Coronary artery (tissue), 2 donors: ENCODE measurements at regions not wholly inside any gene's neighbourhood (a gene's known extent, or its start where the extent isn't known, plus 50 kb on each side); places are given as distances from the start of the nearest gene placed in this dataset.
"Not testable (repeated sequence)": the region's sequence is repeated elsewhere in the genome, so short reads cannot be mapped to it uniquely, and the experiment has no call there.

ENCODE experiments used
- DNase-seq: peaks from one replicate; pipeline ENCODE4 v3.0.0-alpha.2; 2017; ENCODE audit warnings: low spot score
- H3K27ac ChIP-seq, 2 donors: fragments of 200-600 bp; sonication (generic); one replicate each; pipeline ENCODE4 v1.5.1; 2016 to 2019
- H3K4me3 ChIP-seq: fragments of 200-600 bp; sonication (generic); 2 replicates; pipeline ENCODE4 v1.5.1; 2016; ENCODE audit warnings: mild to moderate bottlenecking, moderate library complexity
- TF ChIP-seq, protein P1 (sequence below): fragments of 200-600 bp; sonication (generic); IDR thresholded peaks from one replicate; pipeline ENCODE4 v1.5.1; 2019; ENCODE audit warnings: antibody characterized with exemption

DNA sequence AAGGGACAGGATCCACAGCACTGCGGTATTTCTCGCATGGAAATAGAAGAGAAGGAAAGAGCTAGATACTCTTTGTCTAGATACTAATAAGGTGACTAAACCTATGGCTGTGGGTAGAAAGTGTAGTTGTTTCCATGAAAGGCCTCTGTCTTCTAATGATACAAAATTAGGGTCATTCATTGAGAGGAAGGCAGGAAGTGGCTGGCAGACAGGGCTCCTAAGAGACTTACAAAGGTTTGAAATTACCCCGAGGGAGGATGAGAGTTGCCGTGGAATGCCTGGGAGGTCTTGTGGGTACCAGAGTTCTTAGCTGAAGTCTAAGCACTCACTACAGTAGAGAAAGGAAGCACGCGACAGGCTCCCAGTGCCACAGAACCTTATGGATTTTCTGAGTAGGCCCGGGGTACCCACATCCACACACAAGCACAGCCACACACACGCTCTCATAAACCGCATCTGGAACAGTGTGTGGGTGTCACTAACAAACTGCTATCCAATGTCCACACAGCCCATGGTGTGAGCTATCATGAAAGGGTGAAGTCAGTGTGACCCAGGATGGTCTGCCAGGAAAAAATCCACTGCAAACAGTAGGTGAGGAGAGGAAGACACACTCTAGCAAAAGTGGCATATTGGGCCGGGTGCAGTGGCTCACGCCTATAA lies 221.4 kb downstream of the FAM43A start:
- TF ChIP-seq, protein P1, sequence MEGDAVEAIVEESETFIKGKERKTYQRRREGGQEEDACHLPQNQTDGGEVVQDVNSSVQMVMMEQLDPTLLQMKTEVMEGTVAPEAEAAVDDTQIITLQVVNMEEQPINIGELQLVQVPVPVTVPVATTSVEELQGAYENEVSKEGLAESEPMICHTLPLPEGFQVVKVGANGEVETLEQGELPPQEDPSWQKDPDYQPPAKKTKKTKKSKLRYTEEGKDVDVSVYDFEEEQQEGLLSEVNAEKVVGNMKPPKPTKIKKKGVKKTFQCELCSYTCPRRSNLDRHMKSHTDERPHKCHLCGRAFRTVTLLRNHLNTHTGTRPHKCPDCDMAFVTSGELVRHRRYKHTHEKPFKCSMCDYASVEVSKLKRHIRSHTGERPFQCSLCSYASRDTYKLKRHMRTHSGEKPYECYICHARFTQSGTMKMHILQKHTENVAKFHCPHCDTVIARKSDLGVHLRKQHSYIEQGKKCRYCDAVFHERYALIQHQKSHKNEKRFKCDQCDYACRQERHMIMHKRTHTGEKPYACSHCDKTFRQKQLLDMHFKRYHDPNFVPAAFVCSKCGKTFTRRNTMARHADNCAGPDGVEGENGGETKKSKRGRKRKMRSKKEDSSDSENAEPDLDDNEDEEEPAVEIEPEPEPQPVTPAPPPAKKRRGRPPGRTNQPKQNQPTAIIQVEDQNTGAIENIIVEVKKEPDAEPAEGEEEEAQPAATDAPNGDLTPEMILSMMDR = no peak
- no peak for DNase-seq
- no peak overlapping the region for H3K27ac ChIP-seq
- no peak overlapping the region for H3K4me3 ChIP-seq

DNA sequence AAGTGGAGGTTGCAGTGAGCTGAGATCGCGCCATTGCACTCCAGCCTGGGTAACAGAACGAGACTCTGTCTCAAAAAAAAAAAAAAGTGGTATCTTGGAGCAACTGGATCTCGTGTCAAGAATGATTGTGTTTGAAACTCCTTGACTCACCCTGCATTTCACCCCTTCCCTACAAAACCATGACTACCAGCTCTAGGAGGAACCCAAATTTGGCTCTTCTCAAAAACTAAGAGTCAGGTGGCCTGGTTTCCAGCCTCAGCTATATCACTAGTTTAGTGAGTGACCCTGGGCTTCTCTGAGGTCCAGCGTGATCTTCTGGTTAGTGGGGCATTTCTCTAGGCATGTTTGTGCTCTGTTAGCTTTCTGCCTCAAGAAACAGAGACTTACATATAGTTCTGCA lies 222.1 kb downstream of the FAM43A start:
- Histone ChIP-seq H3K4me3 (no peak overlapping the region), H3K27ac (no peak overlapping the region)
- DNase-seq = no peak
- TF ChIP-seq, protein P1 = no peak

DNA sequence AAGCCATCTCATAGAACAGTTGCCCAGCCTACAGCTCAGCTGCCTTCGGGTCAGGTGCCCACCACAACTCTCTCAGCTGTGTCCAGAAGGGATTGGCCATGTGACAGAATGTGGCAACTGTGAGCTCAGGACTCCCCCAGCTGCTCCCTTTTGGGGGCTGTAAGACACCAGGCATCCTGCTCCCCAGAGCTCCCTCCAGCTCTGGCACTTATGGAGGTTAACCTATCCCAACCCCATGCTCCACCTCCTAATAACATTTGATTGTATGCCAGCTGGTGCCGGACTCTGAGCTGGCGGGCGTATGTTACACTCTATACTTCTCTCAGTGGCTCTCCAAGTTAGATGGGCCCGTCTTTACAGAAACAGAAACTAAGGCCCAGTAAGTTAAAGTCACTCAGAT lies 222.8 kb downstream of the FAM43A start:
- TF ChIP-seq, protein P1 = no peak
- no peak overlapping the region for H3K27ac ChIP-seq
- no peak for DNase-seq
- H3K4me3 ChIP-seq = no peak overlapping the region

DNA sequence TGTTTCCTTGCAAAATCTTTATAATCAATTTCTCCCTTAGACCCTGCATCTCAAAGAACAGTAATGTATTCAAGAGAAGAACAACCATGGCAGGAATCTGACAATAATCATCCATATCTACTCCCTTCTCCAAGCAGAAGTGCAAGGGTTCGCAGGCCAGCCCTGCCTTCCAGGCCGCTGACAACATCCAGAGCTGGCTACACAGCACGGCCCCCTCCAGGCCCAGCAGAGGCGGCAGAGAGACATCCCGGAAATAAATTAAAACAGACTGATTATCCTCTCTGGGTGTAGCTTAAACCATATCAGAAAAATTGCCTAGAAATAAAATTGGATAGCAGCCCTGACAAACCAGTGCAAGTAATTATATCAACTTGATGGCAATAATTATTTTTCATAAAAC lies 223.3 kb downstream of the FAM43A start:
- Histone ChIP-seq H3K27ac (no peak overlapping the region), H3K4me3 (no peak overlapping the region)
- DNase-seq = no peak
- TF ChIP-seq, protein P1 = no peak

DNA sequence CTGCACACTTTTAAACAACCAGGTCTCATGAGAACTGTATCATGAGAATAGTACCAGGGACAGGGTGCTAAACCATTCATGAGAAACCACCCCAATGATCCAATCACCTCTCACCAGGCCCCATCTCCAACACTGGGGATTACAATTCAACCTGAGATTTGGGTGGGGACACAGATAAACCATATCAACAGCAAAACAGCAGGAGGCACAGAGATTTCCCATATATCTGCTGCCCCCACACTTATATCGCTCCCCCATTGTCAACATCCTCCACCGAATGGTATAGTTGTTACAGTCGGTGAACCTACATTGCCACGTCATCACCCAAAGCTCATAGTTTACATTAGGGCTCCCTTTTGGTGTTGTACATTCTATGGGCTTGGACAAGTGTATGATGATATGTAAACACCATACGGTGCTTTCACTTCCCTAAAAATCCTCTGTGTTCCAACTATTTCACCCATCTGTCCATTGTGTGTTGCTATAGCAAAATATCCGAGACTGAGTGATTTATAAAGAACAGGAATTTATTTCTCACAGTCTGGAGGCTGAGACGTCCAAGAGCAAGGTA lies 224.8 kb downstream of the FAM43A start:
- DNase-seq = no peak
- Histone ChIP-seq H3K4me3 (no peak overlapping the region), H3K27ac (no peak overlapping the region)
- TF ChIP-seq, protein P1 = no peak

DNA sequence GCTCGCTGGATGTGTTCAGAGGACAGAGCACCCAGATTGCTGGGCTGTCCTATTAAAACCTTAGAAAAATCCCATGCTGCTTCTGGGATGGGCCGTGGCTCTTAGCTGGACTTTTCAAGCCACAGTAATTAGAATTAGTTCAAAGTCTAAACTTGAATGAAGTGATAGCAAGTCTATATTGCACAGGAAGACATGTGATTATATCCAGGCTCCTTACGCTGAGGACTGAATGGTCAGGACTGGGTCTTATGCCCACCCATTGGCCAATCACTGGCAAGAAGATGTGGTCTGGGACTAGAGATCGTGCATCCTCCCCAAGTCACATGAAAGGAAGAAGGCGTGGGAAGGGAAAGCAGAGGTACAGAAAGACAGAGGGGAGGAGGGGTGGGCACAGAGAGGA lies 227.6 kb downstream of the FAM43A start:
- H3K27ac ChIP-seq = no peak overlapping the region
- H3K4me3 ChIP-seq = no peak overlapping the region
- TF ChIP-seq, protein P1 = no peak
- DNase-seq = no peak

DNA sequence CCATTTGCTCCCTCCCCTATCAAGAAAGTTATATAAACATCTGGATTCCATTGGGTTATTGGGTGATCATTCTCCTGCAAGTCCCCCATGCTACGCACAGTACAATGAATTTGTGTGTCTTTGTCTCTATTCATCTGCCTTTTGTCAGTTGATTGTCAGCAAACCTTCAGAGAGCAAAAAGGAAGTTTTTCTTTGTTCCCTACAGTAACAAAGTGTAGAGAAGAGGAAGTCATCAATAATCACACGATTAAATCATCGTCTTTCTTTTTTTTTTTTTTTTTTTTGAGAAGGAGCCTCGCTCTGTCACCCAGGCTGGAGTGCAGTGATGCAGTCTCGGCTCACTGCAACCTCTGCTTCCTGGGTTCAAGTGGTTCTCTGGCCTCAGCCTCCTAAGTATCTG lies 239.2 kb downstream of the FAM43A start:
- not testable (repeated sequence) for DNase-seq

More for the DNA sequence above, 239.2 kb downstream of the FAM43A start:
- H3K4me3 ChIP-seq, H3K27ac ChIP-seq: not testable (repeated sequence)
